Neutrophil (primary cell): ENCODE measurements at regions not wholly inside any gene's neighbourhood (a gene's known extent, or its start where the extent isn't known, plus 50 kb on each side); places are given as distances from the start of the nearest gene placed in this dataset.

Experiments used
- H3K27ac ChIP-seq: fragments of 200-600 bp; sonication (generic); 2 replicates; pipeline ENCODE4 v1.5.1; 2016; ENCODE audit warnings: mild to moderate bottlenecking, moderate library complexity
- H3K27me3 ChIP-seq: fragments of 200-600 bp; sonication (generic); 2 replicates; pipeline ENCODE4 v1.6.0; 2016; ENCODE audit warnings: mild to moderate bottlenecking
- H3K36me3 ChIP-seq: fragments of 200-600 bp; sonication (generic); 2 replicates; pipeline ENCODE4 v1.5.1; 2017
- H3K4me1 ChIP-seq, 2 experiments: fragments of 200-600 bp in 1 of 2; sonication (generic) in 1 of 2; 1 replicate in 1 of 2; 2 replicates in 1 of 2; pipeline versions ENCODE4 v1.5.1 to v1.6.1; 2013 to 2016; ENCODE audit warnings: low read depth in 1 of 2, low read length in 1 of 2, mild to moderate bottlenecking in 1 of 2, moderate library complexity in 1 of 2; ENCODE audit not compliant: control insufficient read depth in 1 of 2, insufficient read depth in 1 of 2
- H3K4me3 ChIP-seq, 2 experiments: fragments of 200-600 bp in 1 of 2; sonication (generic) in 1 of 2; 1 replicate in 1 of 2; 2 replicates in 1 of 2; pipeline ENCODE4 v1.5.1; 2013 to 2016; ENCODE audit warnings: low read depth in 1 of 2, low read length in 1 of 2, mild to moderate bottlenecking in 1 of 2, moderate library complexity in 1 of 2
- H3K9me3 ChIP-seq: fragments of 200-600 bp; sonication (generic); 2 replicates; pipeline ENCODE4 v1.5.1; 2016
- TF ChIP-seq, protein P1 (sequence below): fragments of 200-600 bp; sonication (generic); IDR thresholded peaks from 2 replicates; pipeline ENCODE4 v1.5.1; 2016; ENCODE audit warnings: antibody characterized with exemption

- Histone ChIP-seq H3K4me3 (no peak overlapping the region), H3K4me1 (no peaks in the 10 kb centered on the region), H3K36me3 (no peaks in the 10 kb centered on the region), H3K9me3 (no peaks in the 10 kb centered on the region), H3K27me3 (no peaks in the 10 kb centered on the region), H3K27ac (no peak overlapping the region)
- TF ChIP-seq, protein P1, sequence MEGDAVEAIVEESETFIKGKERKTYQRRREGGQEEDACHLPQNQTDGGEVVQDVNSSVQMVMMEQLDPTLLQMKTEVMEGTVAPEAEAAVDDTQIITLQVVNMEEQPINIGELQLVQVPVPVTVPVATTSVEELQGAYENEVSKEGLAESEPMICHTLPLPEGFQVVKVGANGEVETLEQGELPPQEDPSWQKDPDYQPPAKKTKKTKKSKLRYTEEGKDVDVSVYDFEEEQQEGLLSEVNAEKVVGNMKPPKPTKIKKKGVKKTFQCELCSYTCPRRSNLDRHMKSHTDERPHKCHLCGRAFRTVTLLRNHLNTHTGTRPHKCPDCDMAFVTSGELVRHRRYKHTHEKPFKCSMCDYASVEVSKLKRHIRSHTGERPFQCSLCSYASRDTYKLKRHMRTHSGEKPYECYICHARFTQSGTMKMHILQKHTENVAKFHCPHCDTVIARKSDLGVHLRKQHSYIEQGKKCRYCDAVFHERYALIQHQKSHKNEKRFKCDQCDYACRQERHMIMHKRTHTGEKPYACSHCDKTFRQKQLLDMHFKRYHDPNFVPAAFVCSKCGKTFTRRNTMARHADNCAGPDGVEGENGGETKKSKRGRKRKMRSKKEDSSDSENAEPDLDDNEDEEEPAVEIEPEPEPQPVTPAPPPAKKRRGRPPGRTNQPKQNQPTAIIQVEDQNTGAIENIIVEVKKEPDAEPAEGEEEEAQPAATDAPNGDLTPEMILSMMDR, result no peak
Observed at GRCh38 chr6:12586721-12587480, 129.7 kb upstream of the PHACTR1 start.

DNA sequence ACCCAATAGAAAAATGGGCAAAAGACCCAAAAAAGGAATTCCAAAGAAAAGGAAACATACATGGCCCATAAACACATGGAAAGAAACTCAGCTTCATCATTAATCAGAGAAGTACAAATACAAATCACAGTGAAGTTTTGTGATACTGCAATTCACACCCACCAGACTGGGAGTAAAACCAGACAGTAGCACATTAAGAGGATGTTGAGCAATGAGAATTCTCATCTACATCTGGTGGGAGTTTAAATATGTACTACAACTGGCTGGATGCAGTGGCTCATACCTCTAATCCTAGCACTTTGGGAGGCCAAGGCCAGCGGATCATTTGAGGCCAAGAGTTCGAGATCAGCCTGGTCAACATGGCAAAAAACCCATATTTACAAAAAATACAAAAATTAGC, 125.7 kb upstream of the PHACTR1 start:
- Histone ChIP-seq H3K27me3 (no peaks in the 10 kb centered on the region), H3K4me3 (no peak overlapping the region), H3K4me1 (peaks cover 10 to 14% of the 10 kb centered on the region in 2 experiments), H3K9me3 (no peaks in the 10 kb centered on the region), H3K27ac (no peak overlapping the region), H3K36me3 (no peaks in the 10 kb centered on the region)
- TF ChIP-seq, protein P1, result no peak

- Histone ChIP-seq H3K36me3 (no peaks in the 10 kb centered on the region), H3K27ac (no peak overlapping the region), H3K4me1 (peaks cover 10 to 18% of the 10 kb centered on the region in 2 experiments), H3K27me3 (no peaks in the 10 kb centered on the region), H3K4me3 (no peak overlapping the region), H3K9me3 (no peaks in the 10 kb centered on the region)
- TF ChIP-seq, protein P1, result no peak
Observed at GRCh38 chr6:12592634-12593033, 123.9 kb upstream of the PHACTR1 start.

DNA sequence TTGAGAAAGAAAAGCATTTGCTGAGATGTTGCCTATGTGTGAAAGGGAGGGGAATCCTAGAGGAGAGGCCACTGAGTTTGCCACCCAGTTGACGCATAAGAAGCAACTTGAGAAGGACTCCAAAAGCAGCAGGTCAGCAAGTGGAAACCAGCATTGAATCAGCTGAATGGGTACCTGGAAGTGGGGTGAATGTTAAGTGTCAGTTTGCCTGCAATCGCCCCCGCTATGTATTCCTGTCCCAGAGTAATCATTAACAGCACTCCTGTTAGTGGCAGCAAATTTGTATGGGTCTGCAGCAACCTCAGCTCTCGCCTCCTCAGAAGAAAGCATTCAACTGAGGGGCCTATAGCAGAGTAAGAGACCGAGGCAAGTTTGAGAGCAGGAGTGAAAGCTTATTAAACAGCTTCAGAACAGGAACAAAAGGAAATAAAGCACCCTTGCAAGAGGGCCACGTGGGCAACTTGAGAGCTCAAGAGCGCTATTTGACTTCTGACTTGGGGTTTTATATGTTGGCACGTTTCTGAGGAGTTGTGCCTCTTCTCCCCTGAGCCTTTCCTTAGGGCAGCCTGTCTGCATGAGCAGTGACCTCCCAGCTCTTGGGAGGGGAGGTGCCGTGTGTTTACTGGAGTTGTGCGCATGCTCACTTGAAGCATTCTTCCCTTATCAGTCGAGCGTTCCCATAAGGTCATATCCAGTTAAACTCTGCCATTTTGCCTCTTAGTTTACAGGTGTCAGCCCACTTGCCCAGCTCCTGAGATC, 122.6 kb upstream of the PHACTR1 start:
- Histone ChIP-seq H3K4me1 (peaks cover 10 to 18% of the 10 kb centered on the region in 2 experiments), H3K4me3 (no peak overlapping the region), H3K27me3 (no peaks in the 10 kb centered on the region), H3K36me3 (no peaks in the 10 kb centered on the region), H3K9me3 (no peaks in the 10 kb centered on the region), H3K27ac (no peak overlapping the region)
- TF ChIP-seq, protein P1, result no peak

- TF ChIP-seq, protein P1, result no peak
- no peak overlapping the region for H3K27ac ChIP-seq
- H3K4me1 ChIP-seq, result peaks cover 10 to 18% of the 10 kb centered on the region in 2 experiments
- no peak overlapping the region for H3K4me3 ChIP-seq
- H3K9me3 ChIP-seq, result no peaks in the 10 kb centered on the region
- no peaks in the 10 kb centered on the region for H3K27me3 ChIP-seq
- H3K36me3 ChIP-seq, result no peaks in the 10 kb centered on the region
Observed at GRCh38 chr6:12594530-12594893, 122.1 kb upstream of the PHACTR1 start.
